Pancreas (tissue), 10 donors: ENCODE measurements at regions not wholly inside any gene's neighbourhood (a gene's known extent, or its start where the extent isn't known, plus 50 kb on each side); places are given as distances from the start of the nearest gene placed in this dataset.

Experiments
- ATAC-seq, 4 donors: fragments of 200-7000 bp; cut with Tn5 transposase; one replicate each; pipeline versions ENCODE4 v1.8.0 to v1.9.1; 2020; ENCODE audit warnings: mild to moderate bottlenecking in 4 of 4, moderate library complexity in 4 of 4
- DNase-seq, 6 donors: peaks; one replicate each; pipeline ENCODE4 v3.0.0-alpha.2; 2020
- FAIRE-seq: peaks from 2 replicates; lab custom pipeline; 2012; peaks lifted over from hg19 to GRCh38; lab: Jason Lieb, UNC
- H3K27ac ChIP-seq, 4 donors: fragments of 200-600 bp; sonication (generic); 1 replicate in 3 of 4; 2 replicates in 1 of 4; pipeline versions ENCODE4 v1.5.0 to v1.8.0; 2020
- H3K27me3 ChIP-seq, 4 donors: fragments of 200-600 bp; one replicate each; pipeline ENCODE4 v1.8.0; 2021
- H3K36me3 ChIP-seq, 3 donors: fragments of 200-600 bp; sonication (generic) in 1 of 3; one replicate each; pipeline versions ENCODE4 v1.5.0 to v1.8.0; 2020 to 2021
- H3K4me1 ChIP-seq, 3 donors: fragments of 200-600 bp; one replicate each; pipeline ENCODE4 v1.8.0; 2021
- H3K4me3 ChIP-seq, 4 donors: fragments of 200-600 bp; sonication (generic) in 2 of 4; one replicate each; pipeline versions ENCODE4 v1.5.0 to v1.8.0; 2020 to 2021
- H3K9me3 ChIP-seq, 4 donors: fragments of 200-600 bp; one replicate each; pipeline ENCODE4 v1.8.0; 2021
- CTCF ChIP-seq, 4 donors: fragments of 200-600 bp; sonication (generic) in 3 of 4; IDR thresholded peaks; one replicate each; pipeline versions ENCODE4 v1.5.0 to v1.8.0; 2021; ENCODE audit warnings: antibody characterized with exemption in 4 of 4
- WGBS, 2 donors: extraction: QIAGEN DNeasy Blood & Tissue Kit; methylation state at CpG; one replicate each; pipeline ENCODE4 v1.1.7; 2013; 5-methylcytosine and 5-hydroxymethylcytosine counted together
- intact Hi-C, 3 donors: fragments of 100-400 bp; cut with DNase I; formaldehyde crosslinking; loops; one replicate each; pipeline versions ENCODE4 v1.11.1 to v1.14.2; 2022
- donor health status: healthy with polysubstance abuse.
- donor health status: DM: no; HTN: no; CAD: no; lungs with moderate emphysema.
- donor health status: DM: no; HTN: no; CAD: no.
- donor health status: control.
- donor health status: control.
- donor health status: Bipolar disorder and iron deficiency.
- donor health status: DM: yes; HTN: yes; CAD: no.
- donor health status: DM: no; HTN: no; CAD: no.
- donor health status: DM: no; HTN: no; CAD: no.
- donor health status: DM: yes; HTN: yes; CAD: no.

GRCh38 chr10:130432850-130433249 lies 296.7 kb downstream of the GLRX3 start:
- Histone ChIP-seq H3K4me1 (no peaks in the 10 kb centered on the region), H3K36me3 (no peaks in the 10 kb centered on the region), H3K27ac (no peak overlapping the region), H3K9me3 (no peaks in the 10 kb centered on the region), H3K27me3 (no peaks in the 10 kb centered on the region), H3K4me3 (no peak overlapping the region)
- FAIRE-seq (no peak), ATAC-seq (no peak), DNase-seq (no peak)
- 72 to 74% methylated on average over 9 of the region's 9 CpGs for WGBS, 2 donors
- no peak for TF ChIP-seq CTCF (IDR thresholded peaks at IDR 0.05)
- intact Hi-C loops, result no loop called here

GRCh38 chr10:130434446-130435385 lies 298.5 kb downstream of the GLRX3 start:
- no peaks in the 10 kb centered on the region for H3K4me1 ChIP-seq
- H3K27ac ChIP-seq, result no peak overlapping the region
- FAIRE-seq, result no peak
- no peaks in the 10 kb centered on the region for H3K36me3 ChIP-seq
- H3K9me3 ChIP-seq, result no peaks in the 10 kb centered on the region
- no peaks in the 10 kb centered on the region for H3K27me3 ChIP-seq
- ATAC-seq, result no peak
- intact Hi-C loops, result no loop called here
- DNase-seq, result no peak
- no peak overlapping the region for H3K4me3 ChIP-seq
- 72 to 75% methylated on average over 14 of the region's 14 CpGs for WGBS, 2 donors
- no peak for TF ChIP-seq CTCF (IDR thresholded peaks at IDR 0.05)

GRCh38 chr10:130435961-130436360 lies 299.8 kb downstream of the GLRX3 start:
- DNase-seq, result no peak
- Histone ChIP-seq H3K36me3 (no peaks in the 10 kb centered on the region), H3K4me1 (no peaks in the 10 kb centered on the region), H3K4me3 (no peak overlapping the region), H3K27ac (no peak overlapping the region), H3K9me3 (no peaks in the 10 kb centered on the region), H3K27me3 (no peaks in the 10 kb centered on the region)
- TF ChIP-seq CTCF (IDR thresholded peaks at IDR 0.05), result no peak
- ATAC-seq, result no peak
- 82 to 83% methylated on average over 3 of the region's 3 CpGs for WGBS, 2 donors
- no peak for FAIRE-seq
- intact Hi-C loops, result no loop called here

GRCh38 chr10:130438861-130439260 lies 302.7 kb downstream of the GLRX3 start:
- no peak for TF ChIP-seq CTCF (IDR thresholded peaks at IDR 0.05)
- no peaks in the 10 kb centered on the region for H3K4me1 ChIP-seq
- H3K9me3 ChIP-seq, result no peaks in the 10 kb centered on the region
- no peak overlapping the region for H3K27ac ChIP-seq
- FAIRE-seq, result no peak
- no peaks in the 10 kb centered on the region for H3K27me3 ChIP-seq
- H3K36me3 ChIP-seq, result no peaks in the 10 kb centered on the region
- no peak for ATAC-seq
- intact Hi-C loops, result no loop called here
- H3K4me3 ChIP-seq, result no peak overlapping the region
- WGBS, 2 donors, result 84 to 86% methylated on average over 7 of the region's 7 CpGs
- DNase-seq, result no peak

GRCh38 chr10:130439766-130440165 lies 303.6 kb downstream of the GLRX3 start:
- H3K4me3 ChIP-seq, result no peak overlapping the region
- H3K36me3 ChIP-seq, result no peaks in the 10 kb centered on the region
- ATAC-seq, result no peak
- no peak overlapping the region for H3K27ac ChIP-seq
- no peaks in the 10 kb centered on the region for H3K4me1 ChIP-seq
- FAIRE-seq, result no peak
- 87 to 92% methylated on average over 6 of the region's 6 CpGs for WGBS, 2 donors
- TF ChIP-seq CTCF (IDR thresholded peaks at IDR 0.05), result no peak
- intact Hi-C loops, result no loop called here
- no peaks in the 10 kb centered on the region for H3K27me3 ChIP-seq
- H3K9me3 ChIP-seq, result no peaks in the 10 kb centered on the region
- DNase-seq, result no peak
